ENCODE measurements at regions not wholly inside any gene's neighbourhood (a gene's known extent, or its start where the extent isn't known, plus 50 kb on each side); places are given as distances from the start of the nearest gene placed in this dataset.

DNA sequence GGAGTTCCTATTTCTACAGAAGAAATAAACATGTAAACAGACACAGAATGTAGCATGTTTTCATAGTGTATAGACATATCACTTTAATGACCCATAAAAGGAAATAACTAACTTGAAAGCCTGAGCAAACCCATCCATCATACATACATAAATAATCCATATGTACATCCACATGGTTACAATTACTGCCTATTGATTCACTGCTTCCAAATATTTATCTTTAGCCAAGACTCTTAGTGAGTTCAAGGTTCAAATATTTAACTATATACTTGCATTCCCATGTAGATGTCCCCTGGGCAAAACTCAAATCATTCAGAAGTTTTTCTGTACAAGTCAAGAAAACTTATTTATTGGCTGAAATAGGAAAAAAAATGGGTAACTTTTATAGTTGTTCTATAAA is 95.4 kb downstream of the CCER1 start:
- Histone ChIP-seq H3K27me3 (no peaks in the 10 kb centered on the region), H3K27ac (no peak overlapping the region), H3K36me3 (no peaks in the 10 kb centered on the region), H3K4me3 (replicated peaks in 1 of 3) (no peak overlapping the region), H3K4me1 (no peaks in the 10 kb centered on the region), H3K9me3 (no peaks in the 10 kb centered on the region)
- DNase-seq = no peak
- intact Hi-C loops (cut with DNase I) = no loop called here
- TF ChIP-seq POLR2A (IDR thresholded peaks at IDR 0.05) = no peak
- TF ChIP-seq, protein P1, sequence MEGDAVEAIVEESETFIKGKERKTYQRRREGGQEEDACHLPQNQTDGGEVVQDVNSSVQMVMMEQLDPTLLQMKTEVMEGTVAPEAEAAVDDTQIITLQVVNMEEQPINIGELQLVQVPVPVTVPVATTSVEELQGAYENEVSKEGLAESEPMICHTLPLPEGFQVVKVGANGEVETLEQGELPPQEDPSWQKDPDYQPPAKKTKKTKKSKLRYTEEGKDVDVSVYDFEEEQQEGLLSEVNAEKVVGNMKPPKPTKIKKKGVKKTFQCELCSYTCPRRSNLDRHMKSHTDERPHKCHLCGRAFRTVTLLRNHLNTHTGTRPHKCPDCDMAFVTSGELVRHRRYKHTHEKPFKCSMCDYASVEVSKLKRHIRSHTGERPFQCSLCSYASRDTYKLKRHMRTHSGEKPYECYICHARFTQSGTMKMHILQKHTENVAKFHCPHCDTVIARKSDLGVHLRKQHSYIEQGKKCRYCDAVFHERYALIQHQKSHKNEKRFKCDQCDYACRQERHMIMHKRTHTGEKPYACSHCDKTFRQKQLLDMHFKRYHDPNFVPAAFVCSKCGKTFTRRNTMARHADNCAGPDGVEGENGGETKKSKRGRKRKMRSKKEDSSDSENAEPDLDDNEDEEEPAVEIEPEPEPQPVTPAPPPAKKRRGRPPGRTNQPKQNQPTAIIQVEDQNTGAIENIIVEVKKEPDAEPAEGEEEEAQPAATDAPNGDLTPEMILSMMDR (IDR thresholded peaks at IDR 0.05) = no peak

DNA sequence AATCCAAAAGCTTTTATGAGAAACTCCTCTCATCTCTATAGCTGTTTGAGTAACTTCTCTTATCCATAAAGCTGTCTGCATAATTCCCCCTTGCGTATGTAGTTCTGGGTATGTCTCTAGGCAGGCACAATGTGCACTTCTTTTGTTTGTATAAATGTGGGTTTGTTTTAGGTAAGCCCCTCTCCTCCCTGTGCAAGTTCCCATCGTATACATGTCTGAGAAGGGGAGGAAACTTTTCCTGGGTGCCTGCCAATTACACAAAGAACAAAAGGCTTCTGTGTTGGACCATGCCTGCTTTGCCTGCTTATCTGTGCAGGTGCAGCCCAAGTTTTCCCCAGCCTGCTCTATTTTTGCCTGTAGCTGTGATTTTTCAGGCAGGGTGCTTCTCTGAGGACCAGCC is 96.7 kb downstream of the CCER1 start:
- H3K4me3 ChIP-seq (replicated peaks in 1 of 3) = no peak overlapping the region
- intact Hi-C loops (cut with DNase I) = no loop called here
- H3K36me3 ChIP-seq = no peaks in the 10 kb centered on the region
- no peak overlapping the region for H3K27ac ChIP-seq
- TF ChIP-seq, protein P1 (IDR thresholded peaks at IDR 0.05) = no peak
- no peak for TF ChIP-seq POLR2A (IDR thresholded peaks at IDR 0.05)
- DNase-seq = peak; percentile 9 to 12
- no peaks in the 10 kb centered on the region for H3K27me3 ChIP-seq
- WGBS, 2 donors = 14 to 16% methylated on average over 2 of the region's 2 CpGs
- H3K9me3 ChIP-seq = no peaks in the 10 kb centered on the region
- no peaks in the 10 kb centered on the region for H3K4me1 ChIP-seq

- H3K27ac ChIP-seq = no peak overlapping the region
- TF ChIP-seq, protein P1 (IDR thresholded peaks at IDR 0.05) = no peak
- no peak for TF ChIP-seq POLR2A (IDR thresholded peaks at IDR 0.05)
- 82 to 89% methylated on average over 1 of the region's 1 CpG for WGBS, 2 donors
- no peaks in the 10 kb centered on the region for H3K36me3 ChIP-seq
- DNase-seq = no peak
- no peaks in the 10 kb centered on the region for H3K9me3 ChIP-seq
- intact Hi-C loops (cut with DNase I) = no loop called here
- no peaks in the 10 kb centered on the region for H3K27me3 ChIP-seq
- no peak overlapping the region for H3K4me3 ChIP-seq (replicated peaks in 1 of 3)
- no peaks in the 10 kb centered on the region for H3K4me1 ChIP-seq
Observed at GRCh38 chr12:90855534-90855933, 99.4 kb downstream of the CCER1 start.

GRCh38 chr12:90854136-90854689 is 100.8 kb downstream of the CCER1 start:
- Histone ChIP-seq H3K36me3 (no peaks in the 10 kb centered on the region), H3K27ac (no peak overlapping the region), H3K4me3 (replicated peaks in 1 of 3) (no peak overlapping the region), H3K9me3 (no peaks in the 10 kb centered on the region), H3K27me3 (no peaks in the 10 kb centered on the region), H3K4me1 (no peaks in the 10 kb centered on the region)
- WGBS, 2 donors = 35 to 37% methylated on average over 8 of the region's 8 CpGs
- DNase-seq = peak in 1 of 2 donors; percentile 5
- TF ChIP-seq, protein P1 (IDR thresholded peaks at IDR 0.05) = peak in 5 of 6 experiments; percentile 11 to 67 (median 45)
- no peak for TF ChIP-seq POLR2A (IDR thresholded peaks at IDR 0.05)
- intact Hi-C loops (cut with DNase I) = no loop called here

GRCh38 chr12:90851800-90852718 is 102.9 kb downstream of the CCER1 start:
- Histone ChIP-seq H3K36me3 (no peaks in the 10 kb centered on the region), H3K9me3 (no peaks in the 10 kb centered on the region), H3K4me1 (no peaks in the 10 kb centered on the region), H3K27ac (no peak overlapping the region), H3K27me3 (no peaks in the 10 kb centered on the region), H3K4me3 (replicated peaks in 1 of 3) (no peak overlapping the region)
- no peak for DNase-seq
- 66 to 77% methylated on average over 2 of the region's 2 CpGs for WGBS, 2 donors
- TF ChIP-seq, protein P1 (IDR thresholded peaks at IDR 0.05) = no peak
- no peak for TF ChIP-seq POLR2A (IDR thresholded peaks at IDR 0.05)
- intact Hi-C loops (cut with DNase I) = no loop called here

Data from thyroid gland (tissue), 4 donors.